ENCODE measurements at regions not wholly inside any gene's neighbourhood (a gene's known extent, or its start where the extent isn't known, plus 50 kb on each side); places are given as distances from the start of the nearest gene placed in this dataset.

DNA sequence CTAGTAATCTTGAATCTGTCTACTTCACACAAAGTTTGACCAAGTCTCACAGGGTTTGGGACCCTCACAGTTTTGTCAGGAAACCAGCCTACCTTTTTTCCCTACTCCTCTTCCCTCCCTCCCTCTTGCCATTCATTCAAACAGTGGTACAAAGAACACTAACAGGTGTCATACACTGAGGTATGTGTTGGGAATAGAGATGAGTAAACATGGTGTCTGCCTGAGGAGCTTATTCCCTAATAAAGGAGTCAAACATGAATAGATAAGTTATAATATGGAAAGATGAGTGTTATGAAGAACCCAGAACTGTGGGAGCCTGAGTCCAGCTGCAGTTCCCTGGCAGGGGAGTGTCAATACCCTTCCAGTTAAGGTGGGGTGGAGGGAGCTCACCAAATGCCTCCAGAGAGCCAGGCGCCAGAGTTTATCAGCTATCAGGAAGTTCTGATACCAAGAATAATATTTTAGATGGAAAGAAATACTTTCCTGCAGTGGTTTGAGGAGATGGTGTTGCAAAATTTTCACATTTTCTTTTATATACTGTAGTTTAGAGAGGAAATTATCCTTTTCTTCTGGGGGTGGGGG lies 183.4 kb upstream of the NR3C1 start:
- TF ChIP-seq, protein P1, sequence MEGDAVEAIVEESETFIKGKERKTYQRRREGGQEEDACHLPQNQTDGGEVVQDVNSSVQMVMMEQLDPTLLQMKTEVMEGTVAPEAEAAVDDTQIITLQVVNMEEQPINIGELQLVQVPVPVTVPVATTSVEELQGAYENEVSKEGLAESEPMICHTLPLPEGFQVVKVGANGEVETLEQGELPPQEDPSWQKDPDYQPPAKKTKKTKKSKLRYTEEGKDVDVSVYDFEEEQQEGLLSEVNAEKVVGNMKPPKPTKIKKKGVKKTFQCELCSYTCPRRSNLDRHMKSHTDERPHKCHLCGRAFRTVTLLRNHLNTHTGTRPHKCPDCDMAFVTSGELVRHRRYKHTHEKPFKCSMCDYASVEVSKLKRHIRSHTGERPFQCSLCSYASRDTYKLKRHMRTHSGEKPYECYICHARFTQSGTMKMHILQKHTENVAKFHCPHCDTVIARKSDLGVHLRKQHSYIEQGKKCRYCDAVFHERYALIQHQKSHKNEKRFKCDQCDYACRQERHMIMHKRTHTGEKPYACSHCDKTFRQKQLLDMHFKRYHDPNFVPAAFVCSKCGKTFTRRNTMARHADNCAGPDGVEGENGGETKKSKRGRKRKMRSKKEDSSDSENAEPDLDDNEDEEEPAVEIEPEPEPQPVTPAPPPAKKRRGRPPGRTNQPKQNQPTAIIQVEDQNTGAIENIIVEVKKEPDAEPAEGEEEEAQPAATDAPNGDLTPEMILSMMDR (IDR thresholded peaks at IDR 0.05; ENCODE audit: insufficient read depth, low read depth, low read length), result no peak
- Histone ChIP-seq H3K36me3 (ENCODE audit: control insufficient read depth, insufficient read depth, low read length) (no peaks in the 10 kb centered on the region), H3K4me3 (ENCODE audit: low read depth, low read length) (no peak overlapping the region), H3K27me3 (ENCODE audit: control insufficient read depth, insufficient read depth, low read length) (no peaks in the 10 kb centered on the region)
- POLR2A ChIA-PET, result no interaction called here
- CTCF ChIA-PET, result interaction anchor here (1.2 to 1.3 kb wide), 2 partner anchors 9 to 13 kb away, joined by 3 read pairs; no protein-coding TSS in a partner anchor
- DNase-seq (ENCODE audit: low read depth), result no peak

GRCh38 chr5:143585970-143586369 lies 182.5 kb upstream of the NR3C1 start:
- Histone ChIP-seq H3K4me3 (ENCODE audit: low read depth, low read length) (no peak overlapping the region), H3K36me3 (ENCODE audit: control insufficient read depth, insufficient read depth, low read length) (no peaks in the 10 kb centered on the region), H3K27me3 (ENCODE audit: control insufficient read depth, insufficient read depth, low read length) (no peaks in the 10 kb centered on the region)
- no peak for DNase-seq (ENCODE audit: low read depth)
- TF ChIP-seq, protein P1 (IDR thresholded peaks at IDR 0.05; ENCODE audit: insufficient read depth, low read depth, low read length), result no peak
- ChIA-PET CTCF (interaction anchor here (1.0 to 1.3 kb wide), 2 partner anchors 8 to 19 kb away, joined by 3 read pairs; no protein-coding TSS in a partner anchor), POLR2A (no interaction called here)

- H3K27me3 ChIP-seq (ENCODE audit: control insufficient read depth, insufficient read depth, low read length), result no peaks in the 10 kb centered on the region
- DNase-seq (ENCODE audit: low read depth), result no peak
- no peak overlapping the region for H3K4me3 ChIP-seq (ENCODE audit: low read depth, low read length)
- TF ChIP-seq, protein P1 (IDR thresholded peaks at IDR 0.05; ENCODE audit: insufficient read depth, low read depth, low read length), result no peak
- ChIA-PET POLR2A (no interaction called here), CTCF (interaction anchor here (1.0 kb wide), 1 partner anchor 12 kb away, joined by 3 read pairs; no protein-coding TSS in a partner anchor)
- H3K36me3 ChIP-seq (ENCODE audit: control insufficient read depth, insufficient read depth, low read length), result no peaks in the 10 kb centered on the region
These were observed 179.9 kb upstream of the NR3C1 start for GRCh38 chr5:143583409-143583808.

GRCh38 chr5:143582869-143583268 lies 179.4 kb upstream of the NR3C1 start:
- TF ChIP-seq, protein P1 (IDR thresholded peaks at IDR 0.05; ENCODE audit: insufficient read depth, low read depth, low read length), result no peak
- Histone ChIP-seq H3K4me3 (ENCODE audit: low read depth, low read length) (no peak overlapping the region), H3K36me3 (ENCODE audit: control insufficient read depth, insufficient read depth, low read length) (no peaks in the 10 kb centered on the region), H3K27me3 (ENCODE audit: control insufficient read depth, insufficient read depth, low read length) (no peaks in the 10 kb centered on the region)
- CTCF ChIA-PET, result interaction anchor here (0.9 to 1.0 kb wide), 2 partner anchors 9 to 13 kb away, joined by 3 read pairs; no protein-coding TSS in a partner anchor
- POLR2A ChIA-PET, result no interaction called here
- DNase-seq (ENCODE audit: low read depth), result no peak

DNA sequence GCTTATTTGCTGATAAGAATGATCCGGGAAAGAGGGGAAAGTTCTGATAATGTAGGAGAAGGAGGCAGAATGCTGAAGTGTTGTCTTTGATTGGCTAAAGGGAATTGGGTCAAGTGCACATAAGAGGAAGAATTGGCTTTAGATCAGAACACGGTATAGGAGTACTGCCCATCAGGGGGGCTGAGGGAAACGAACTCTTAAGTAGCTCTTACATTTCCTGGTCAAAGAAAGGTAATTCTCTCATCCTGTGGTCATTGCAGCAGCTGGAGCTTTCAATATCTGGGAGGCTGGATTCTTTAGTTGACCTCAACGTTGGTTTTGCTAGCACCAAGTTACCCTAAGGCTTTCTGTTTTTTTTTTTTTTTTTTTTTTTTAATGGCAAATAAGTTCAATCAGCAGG lies 178.7 kb upstream of the NR3C1 start:
- DNase-seq (ENCODE audit: low read depth), result no peak
- TF ChIP-seq, protein P1 (IDR thresholded peaks at IDR 0.05; ENCODE audit: insufficient read depth, low read depth, low read length), result no peak
- POLR2A ChIA-PET, result no interaction called here
- CTCF ChIA-PET, result interaction anchor here (0.9 kb wide), 1 partner anchor 9 kb away, joined by 3 read pairs; no protein-coding TSS in a partner anchor
- H3K36me3 ChIP-seq (ENCODE audit: control insufficient read depth, insufficient read depth, low read length), result no peaks in the 10 kb centered on the region
- no peaks in the 10 kb centered on the region for H3K27me3 ChIP-seq (ENCODE audit: control insufficient read depth, insufficient read depth, low read length)
- H3K4me3 ChIP-seq (ENCODE audit: low read depth, low read length), result no peak overlapping the region

All from BJ (cell line).